Activated naive CD4-positive, alpha-beta T cell treated with anti-CD3 and anti-CD28 coated beads, Interleukin-2, amount 10 ng/mL, durations not matched to agents 7 days and 5 days (primary cell): ENCODE measurements at regions not wholly inside any gene's neighbourhood (a gene's known extent, or its start where the extent isn't known, plus 50 kb on each side); places are given as distances from the start of the nearest gene placed in this dataset.
"Not testable (repeated sequence)": the region's sequence is repeated elsewhere in the genome, so short reads cannot be mapped to it uniquely, and the experiment has no call there.

Experiments
- CTCF ChIA-PET: fragments of 350-600 bp; sonication (Branson Sonifier 250); formaldehyde crosslinking; loops from one replicate; lab custom pipeline; 2021; ENCODE audit warnings: antibody characterized with exemption; lab: Charles Lee
- DNase-seq: peaks from one replicate; pipeline ENCODE4 v3.0.0-alpha.2; 2020
- H3K27ac Mint-ChIP-seq: one replicate; pipeline ENCODE4 v1.8.0; 2021; ENCODE audit warnings: mild to moderate bottlenecking, moderate library complexity, mixed read lengths
- H3K27me3 Mint-ChIP-seq: one replicate; pipeline ENCODE4 v1.8.0; 2021; ENCODE audit warnings: mild to moderate bottlenecking, mixed read lengths
- H3K36me3 Mint-ChIP-seq: one replicate; pipeline ENCODE4 v1.8.0; 2021; ENCODE audit warnings: mixed read lengths
- H3K4me1 Mint-ChIP-seq: one replicate; pipeline ENCODE4 v1.8.0; 2021; ENCODE audit warnings: mixed read lengths
- H3K4me3 Mint-ChIP-seq: one replicate; pipeline ENCODE4 v1.8.0; 2021; ENCODE audit warnings: mild to moderate bottlenecking, moderate library complexity, mixed read lengths
- H3K9me3 Mint-ChIP-seq: one replicate; pipeline ENCODE4 v1.8.0; 2021; ENCODE audit warnings: mixed read lengths

DNA sequence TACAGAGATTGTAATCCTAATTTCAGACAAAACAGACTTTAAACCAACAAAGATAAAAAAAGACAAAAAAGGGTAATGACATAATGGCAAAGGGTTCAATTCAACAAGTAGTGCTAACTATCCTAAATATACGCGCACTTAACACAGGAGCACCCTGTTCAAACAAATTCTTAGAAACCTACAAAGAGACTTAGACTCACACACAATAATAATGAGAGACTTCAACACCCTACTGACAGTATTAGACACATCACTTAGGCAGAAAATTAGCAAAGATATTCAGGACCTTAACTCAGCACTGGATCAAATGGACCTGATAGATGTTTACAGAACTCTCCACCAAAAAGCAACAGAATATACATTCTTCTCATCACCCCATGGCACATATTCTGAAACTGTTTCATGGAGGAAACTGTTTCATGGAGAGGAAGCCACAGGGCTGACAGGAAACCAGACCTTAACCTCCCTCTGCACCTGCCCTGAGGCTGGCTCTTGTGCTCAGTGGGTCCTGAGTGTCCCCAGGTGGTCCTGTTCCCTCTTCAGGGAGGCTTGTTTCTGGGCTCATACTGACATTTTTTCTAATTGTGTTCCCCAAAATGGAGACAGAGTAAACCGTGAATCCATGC lies 54.7 kb downstream of the OR4M2 start:
- H3K36me3 Mint-ChIP-seq, H3K9me3 Mint-ChIP-seq, H3K4me3 Mint-ChIP-seq, H3K4me1 Mint-ChIP-seq, H3K27me3 Mint-ChIP-seq, CTCF ChIA-PET, DNase-seq, H3K27ac Mint-ChIP-seq: not testable (repeated sequence)

DNA sequence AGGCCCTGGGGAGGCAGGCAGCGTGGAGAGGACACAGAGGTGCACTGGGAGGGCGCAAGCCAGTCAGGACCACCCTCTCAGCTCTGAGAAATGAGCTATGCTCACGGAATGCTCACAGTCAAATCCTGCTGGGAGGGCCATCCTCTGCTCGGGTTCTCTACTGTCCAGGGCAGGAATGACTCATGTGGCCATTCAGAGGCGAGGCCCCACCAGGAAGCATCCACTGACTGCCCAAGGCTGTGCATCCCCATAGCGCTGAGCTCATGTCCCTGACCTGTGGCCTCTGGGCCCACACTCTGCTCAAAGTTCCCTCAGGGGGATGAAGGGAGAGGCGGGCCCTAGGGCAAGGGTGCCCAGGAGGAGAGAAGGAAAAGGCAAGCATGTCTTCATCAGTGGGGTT lies 57.2 kb downstream of the OR4M2 start:
- not testable (repeated sequence) for H3K4me3 Mint-ChIP-seq

DNA sequence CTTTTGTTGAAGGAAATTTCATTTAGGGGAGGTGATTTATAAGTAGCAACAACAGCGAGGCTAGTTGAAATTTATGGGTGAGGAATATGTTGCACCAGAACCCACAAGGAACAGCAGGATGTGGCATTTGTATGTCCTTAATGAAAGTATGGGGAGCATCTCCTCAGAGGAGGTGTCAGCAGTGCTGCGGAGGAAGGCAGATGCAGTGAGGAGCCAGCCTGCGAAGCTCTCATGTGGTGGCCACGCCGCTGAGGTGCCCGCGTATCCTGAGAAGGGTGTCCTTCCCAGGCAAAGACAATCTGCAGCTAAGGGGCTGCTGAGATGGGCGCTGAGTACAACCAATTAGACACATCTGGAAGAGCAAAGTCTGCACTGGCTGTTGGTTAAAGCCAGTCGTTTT lies 60.8 kb downstream of the OR4M2 start:
- H3K4me1 Mint-ChIP-seq, H3K9me3 Mint-ChIP-seq, H3K36me3 Mint-ChIP-seq, CTCF ChIA-PET, H3K27me3 Mint-ChIP-seq, H3K27ac Mint-ChIP-seq, H3K4me3 Mint-ChIP-seq, DNase-seq: not testable (repeated sequence)

More for the DNA sequence above, 57.2 kb downstream of the OR4M2 start:
- H3K9me3 Mint-ChIP-seq, H3K36me3 Mint-ChIP-seq, DNase-seq, H3K27ac Mint-ChIP-seq, CTCF ChIA-PET, H3K27me3 Mint-ChIP-seq, H3K4me1 Mint-ChIP-seq: not testable (repeated sequence)

DNA sequence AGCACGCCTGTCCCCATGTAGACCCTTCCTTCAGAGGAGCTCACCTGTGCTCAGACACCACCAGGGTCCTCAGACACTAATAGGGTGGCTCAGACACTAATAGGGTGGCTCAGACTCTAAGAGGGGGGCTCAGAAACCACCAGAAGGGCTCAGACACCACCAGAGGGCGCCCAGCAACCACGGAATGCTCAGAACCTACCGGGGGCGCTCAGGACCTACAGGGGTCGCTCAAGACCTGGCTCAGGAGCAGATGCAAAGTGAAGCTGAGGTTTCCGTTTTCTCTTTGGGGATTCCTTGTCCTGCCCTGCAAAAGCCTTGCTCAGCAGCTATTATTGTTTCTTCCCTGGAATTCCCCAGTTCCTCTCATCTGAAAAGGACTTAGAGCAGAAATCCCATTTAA lies 67.8 kb downstream of the OR4M2 start:
- H3K4me1 Mint-ChIP-seq, H3K4me3 Mint-ChIP-seq, H3K27ac Mint-ChIP-seq, H3K9me3 Mint-ChIP-seq, H3K36me3 Mint-ChIP-seq, CTCF ChIA-PET, DNase-seq, H3K27me3 Mint-ChIP-seq: not testable (repeated sequence)

DNA sequence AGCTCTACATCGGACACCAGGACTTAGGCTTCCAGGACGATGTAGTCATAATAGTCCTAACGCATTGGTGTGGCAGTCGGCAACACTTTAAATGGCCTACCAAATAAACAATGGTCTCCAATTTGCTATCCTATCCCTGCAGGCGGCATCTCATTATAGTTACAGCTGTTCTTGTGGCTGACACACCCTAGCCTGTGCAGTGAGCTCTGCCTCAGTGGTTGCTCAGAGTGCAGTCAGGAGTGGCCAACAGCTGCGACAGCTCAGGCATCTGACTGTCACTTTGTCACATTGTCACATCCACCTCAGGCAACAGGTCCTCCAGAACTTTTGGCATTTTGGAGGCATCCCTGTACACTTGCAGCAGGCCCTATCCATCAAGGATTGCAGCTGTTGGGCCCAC lies 77.9 kb downstream of the OR4M2 start:
- H3K27ac Mint-ChIP-seq, H3K36me3 Mint-ChIP-seq, CTCF ChIA-PET, H3K27me3 Mint-ChIP-seq, DNase-seq, H3K9me3 Mint-ChIP-seq, H3K4me3 Mint-ChIP-seq, H3K4me1 Mint-ChIP-seq: not testable (repeated sequence)

GRCh38 chr15:22160283-22160682 lies 80.0 kb downstream of the OR4M2 start:
- H3K4me3 Mint-ChIP-seq, DNase-seq, H3K9me3 Mint-ChIP-seq, H3K4me1 Mint-ChIP-seq, H3K27me3 Mint-ChIP-seq, CTCF ChIA-PET, H3K36me3 Mint-ChIP-seq, H3K27ac Mint-ChIP-seq: not testable (repeated sequence)

DNA sequence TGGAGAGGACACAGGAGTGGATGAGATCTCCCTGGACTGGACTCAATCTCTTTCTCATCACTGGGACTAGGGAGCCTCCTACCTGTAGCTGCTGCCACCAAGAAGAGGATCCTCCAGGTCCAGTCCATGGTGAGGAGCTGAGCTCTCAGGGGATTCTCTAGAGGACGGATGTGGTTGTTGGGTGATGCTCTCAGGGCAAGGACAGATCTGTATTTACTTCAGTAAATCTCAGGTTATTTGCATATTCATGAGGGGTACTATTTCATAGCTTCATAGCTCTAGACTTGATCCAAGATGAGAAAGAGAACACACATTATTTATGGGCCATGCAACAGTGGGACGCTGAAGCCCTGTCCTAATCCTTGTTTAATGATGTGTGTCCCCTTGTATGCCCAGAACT lies 80.4 kb downstream of the OR4M2 start:
- H3K27me3 Mint-ChIP-seq, CTCF ChIA-PET, H3K36me3 Mint-ChIP-seq, H3K9me3 Mint-ChIP-seq, H3K4me1 Mint-ChIP-seq, DNase-seq, H3K27ac Mint-ChIP-seq, H3K4me3 Mint-ChIP-seq: not testable (repeated sequence)

DNA sequence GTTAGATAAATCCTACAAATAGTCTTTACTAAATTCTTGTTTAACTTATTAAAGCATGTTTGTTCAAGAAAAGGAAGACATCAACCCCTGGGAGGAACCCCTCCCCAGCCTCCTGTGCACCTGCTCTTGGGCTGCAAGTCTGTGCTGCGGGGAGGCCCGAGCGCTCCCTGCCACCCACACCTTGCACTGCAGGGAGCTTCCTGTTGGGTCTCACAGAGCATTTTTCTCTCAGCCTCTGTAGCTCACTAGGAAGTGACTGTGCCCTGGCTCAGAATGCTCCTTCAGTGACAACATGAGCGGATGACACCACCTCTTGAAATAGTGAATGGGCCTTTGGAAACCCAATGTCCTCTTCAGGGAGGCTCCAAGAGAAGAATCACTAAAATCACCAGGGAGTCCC lies 81.1 kb downstream of the OR4M2 start:
- H3K4me3 Mint-ChIP-seq, DNase-seq, H3K9me3 Mint-ChIP-seq, H3K36me3 Mint-ChIP-seq, H3K4me1 Mint-ChIP-seq, H3K27me3 Mint-ChIP-seq, CTCF ChIA-PET, H3K27ac Mint-ChIP-seq: not testable (repeated sequence)

DNA sequence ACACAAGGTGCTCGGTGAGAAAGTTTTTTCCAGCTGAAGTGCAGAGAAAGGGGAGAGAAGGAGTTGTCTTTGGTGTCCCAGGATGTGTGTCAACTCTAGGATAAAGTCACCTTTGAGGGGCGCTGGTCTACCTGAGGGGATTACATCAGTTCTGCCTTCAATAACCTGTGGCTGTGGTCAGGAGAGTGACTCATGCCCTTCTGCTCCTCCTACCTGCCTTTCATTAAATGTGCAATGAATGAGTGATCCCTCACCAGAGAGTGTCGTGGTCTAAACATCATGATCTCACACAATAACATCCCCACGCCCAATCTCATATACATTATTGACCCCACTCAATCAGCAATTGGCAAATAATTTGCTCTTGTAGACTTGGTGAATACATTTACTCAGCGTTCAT lies 83.4 kb downstream of the OR4M2 start:
- DNase-seq, H3K9me3 Mint-ChIP-seq, CTCF ChIA-PET, H3K4me3 Mint-ChIP-seq, H3K27ac Mint-ChIP-seq, H3K27me3 Mint-ChIP-seq, H3K4me1 Mint-ChIP-seq, H3K36me3 Mint-ChIP-seq: not testable (repeated sequence)

- H3K27ac Mint-ChIP-seq, DNase-seq, H3K36me3 Mint-ChIP-seq, CTCF ChIA-PET, H3K9me3 Mint-ChIP-seq, H3K27me3 Mint-ChIP-seq, H3K4me1 Mint-ChIP-seq, H3K4me3 Mint-ChIP-seq: not testable (repeated sequence)
These were observed 87.2 kb downstream of the OR4M2 start for GRCh38 chr15:22167521-22167920.

- H3K4me1 Mint-ChIP-seq, H3K27ac Mint-ChIP-seq, H3K9me3 Mint-ChIP-seq, H3K27me3 Mint-ChIP-seq, H3K36me3 Mint-ChIP-seq, DNase-seq, H3K4me3 Mint-ChIP-seq, CTCF ChIA-PET: not testable (repeated sequence)
These were observed 93.0 kb downstream of the OR4M2 start for GRCh38 chr15:22173029-22173998.

- CTCF ChIA-PET, H3K4me3 Mint-ChIP-seq, DNase-seq, H3K27me3 Mint-ChIP-seq, H3K4me1 Mint-ChIP-seq, H3K36me3 Mint-ChIP-seq, H3K27ac Mint-ChIP-seq, H3K9me3 Mint-ChIP-seq: not testable (repeated sequence)
These were observed 93.8 kb downstream of the OR4M2 start for GRCh38 chr15:22174088-22174487.

- H3K9me3 Mint-ChIP-seq, H3K27ac Mint-ChIP-seq, H3K27me3 Mint-ChIP-seq, H3K36me3 Mint-ChIP-seq, H3K4me3 Mint-ChIP-seq, CTCF ChIA-PET, DNase-seq, H3K4me1 Mint-ChIP-seq: not testable (repeated sequence)
These were observed 97.6 kb downstream of the OR4M2 start for GRCh38 chr15:22177965-22178364.

- H3K4me3 Mint-ChIP-seq, H3K27ac Mint-ChIP-seq, H3K36me3 Mint-ChIP-seq, H3K27me3 Mint-ChIP-seq, H3K4me1 Mint-ChIP-seq, DNase-seq, H3K9me3 Mint-ChIP-seq, CTCF ChIA-PET: not testable (repeated sequence)
These were observed 98.1 kb downstream of the OR4M2 start for GRCh38 chr15:22178438-22178837.

GRCh38 chr15:22179043-22179442 lies 98.7 kb downstream of the OR4M2 start:
- CTCF ChIA-PET, DNase-seq, H3K9me3 Mint-ChIP-seq, H3K4me1 Mint-ChIP-seq, H3K36me3 Mint-ChIP-seq, H3K4me3 Mint-ChIP-seq, H3K27me3 Mint-ChIP-seq, H3K27ac Mint-ChIP-seq: not testable (repeated sequence)
